ENCODE measurements at regions not wholly inside any gene's neighbourhood (a gene's known extent, or its start where the extent isn't known, plus 50 kb on each side); places are given as distances from the start of the nearest gene placed in this dataset.

- intact Hi-C loops (cut with DNase I): no loop called here
- Histone ChIP-seq H3K9me3 (ENCODE audit: control insufficient read depth, low read length) (no peaks in the 10 kb centered on the region), H3K27me3 (ENCODE audit: control insufficient read depth in 1 of 2, insufficient read depth in 2 of 2, low read length in 1 of 2) (no peaks in the 10 kb centered on the region), H3K4me3 (ENCODE audit: low read length in 2 of 2) (no peak overlapping the region), H3K36me3 (ENCODE audit: control insufficient read depth in 1 of 2, insufficient read depth in 2 of 2, low read length in 1 of 2) (no peaks in the 10 kb centered on the region), H3K4me1 (ENCODE audit: control insufficient read depth in 1 of 2, insufficient read depth in 2 of 2, low read length in 2 of 2) (no peaks in the 10 kb centered on the region), H3K27ac (ENCODE audit: low read depth in 1 of 2, low read length in 2 of 2) (no peak overlapping the region)
- DNase-seq (no peak), ATAC-seq (ENCODE audit: low FRiP score) (no peak)
- WGBS, 2 donors: 34 to 51% methylated on average over 4 of the region's 4 CpGs
Measured at GRCh38 chr4:52288212-52288855, 237.2 kb downstream of the SPATA18 start.

DNA sequence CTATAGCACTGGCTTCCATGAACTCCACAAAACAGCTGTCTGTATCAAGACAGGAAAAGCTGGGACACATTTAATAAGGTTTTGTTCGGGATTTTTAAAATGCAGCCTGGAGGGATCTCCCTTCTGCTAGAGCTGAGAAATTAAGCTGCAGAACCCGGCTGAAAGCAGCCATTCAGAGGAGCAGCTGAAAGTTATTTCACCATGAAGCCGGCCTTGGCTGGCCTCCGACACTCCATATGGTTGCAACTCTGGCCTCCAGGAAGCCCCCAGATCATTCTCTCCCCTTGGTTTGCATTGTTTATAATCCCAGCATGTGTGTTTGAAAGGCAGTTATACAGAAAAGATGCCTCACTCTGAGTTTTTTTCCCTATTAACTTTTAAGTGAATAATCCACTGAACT, 239.4 kb downstream of the SPATA18 start:
- Histone ChIP-seq H3K4me3 (ENCODE audit: low read length in 2 of 2) (no peak overlapping the region), H3K9me3 (ENCODE audit: control insufficient read depth, low read length) (no peaks in the 10 kb centered on the region), H3K36me3 (ENCODE audit: control insufficient read depth in 1 of 2, insufficient read depth in 2 of 2, low read length in 1 of 2) (no peaks in the 10 kb centered on the region), H3K27ac (ENCODE audit: low read depth in 1 of 2, low read length in 2 of 2) (no peak overlapping the region), H3K4me1 (ENCODE audit: control insufficient read depth in 1 of 2, insufficient read depth in 2 of 2, low read length in 2 of 2) (no peaks in the 10 kb centered on the region), H3K27me3 (ENCODE audit: control insufficient read depth in 1 of 2, insufficient read depth in 2 of 2, low read length in 1 of 2) (no peaks in the 10 kb centered on the region)
- ATAC-seq (ENCODE audit: low FRiP score) (no peak), DNase-seq (no peak)
- intact Hi-C loops (cut with DNase I): no loop called here
- WGBS, 2 donors: 79 to 80% methylated on average over 4 of the region's 4 CpGs

DNA sequence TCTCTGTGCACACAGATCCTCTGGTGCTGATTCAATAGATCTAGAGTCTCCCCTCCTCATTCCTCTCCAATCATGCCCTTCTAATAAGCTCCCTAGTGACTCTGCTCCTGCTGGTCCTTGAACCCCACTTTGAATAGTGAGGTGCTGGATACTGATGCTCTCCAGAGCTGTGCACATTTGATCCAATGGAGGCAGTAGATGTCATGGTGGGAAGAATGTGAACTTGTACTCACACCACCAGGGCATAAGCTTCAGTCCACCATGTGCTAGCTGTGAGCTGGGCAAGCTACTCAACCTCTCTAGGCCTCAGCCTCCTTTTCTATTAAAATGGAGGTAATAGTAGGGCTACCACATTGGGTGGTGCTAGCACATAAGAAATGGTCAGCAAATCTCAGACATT, 241.1 kb downstream of the SPATA18 start:
- no peaks in the 10 kb centered on the region for H3K27me3 ChIP-seq (ENCODE audit: control insufficient read depth in 1 of 2, insufficient read depth in 2 of 2, low read length in 1 of 2)
- no peaks in the 10 kb centered on the region for H3K4me1 ChIP-seq (ENCODE audit: control insufficient read depth in 1 of 2, insufficient read depth in 2 of 2, low read length in 2 of 2)
- H3K36me3 ChIP-seq (ENCODE audit: control insufficient read depth in 1 of 2, insufficient read depth in 2 of 2, low read length in 1 of 2): no peaks in the 10 kb centered on the region
- DNase-seq: no peak
- ATAC-seq (ENCODE audit: low FRiP score): no peak
- intact Hi-C loops (cut with DNase I): no loop called here
- no peak overlapping the region for H3K4me3 ChIP-seq (ENCODE audit: low read length in 2 of 2)
- H3K9me3 ChIP-seq (ENCODE audit: control insufficient read depth, low read length): no peaks in the 10 kb centered on the region
- no peak overlapping the region for H3K27ac ChIP-seq (ENCODE audit: low read depth in 1 of 2, low read length in 2 of 2)

GRCh38 chr4:52296341-52296740, 245.2 kb downstream of the SPATA18 start:
- intact Hi-C loops (cut with DNase I): no loop called here
- no peak for ATAC-seq (ENCODE audit: low FRiP score)
- Histone ChIP-seq H3K27ac (ENCODE audit: low read depth in 1 of 2, low read length in 2 of 2) (no peak overlapping the region), H3K4me3 (ENCODE audit: low read length in 2 of 2) (no peak overlapping the region), H3K4me1 (ENCODE audit: control insufficient read depth in 1 of 2, insufficient read depth in 2 of 2, low read length in 2 of 2) (no peaks in the 10 kb centered on the region), H3K27me3 (ENCODE audit: control insufficient read depth in 1 of 2, insufficient read depth in 2 of 2, low read length in 1 of 2) (no peaks in the 10 kb centered on the region), H3K9me3 (ENCODE audit: control insufficient read depth, low read length) (no peaks in the 10 kb centered on the region), H3K36me3 (ENCODE audit: control insufficient read depth in 1 of 2, insufficient read depth in 2 of 2, low read length in 1 of 2) (no peaks in the 10 kb centered on the region)
- WGBS, 2 donors: 90 to 95% methylated on average over 2 of the region's 2 CpGs
- DNase-seq: no peak

GRCh38 chr4:52298444-52298843, 247.3 kb downstream of the SPATA18 start:
- Histone ChIP-seq H3K9me3 (ENCODE audit: control insufficient read depth, low read length) (no peaks in the 10 kb centered on the region), H3K36me3 (ENCODE audit: control insufficient read depth in 1 of 2, insufficient read depth in 2 of 2, low read length in 1 of 2) (no peaks in the 10 kb centered on the region), H3K27ac (ENCODE audit: low read depth in 1 of 2, low read length in 2 of 2) (no peak overlapping the region), H3K4me3 (ENCODE audit: low read length in 2 of 2) (no peak overlapping the region), H3K4me1 (ENCODE audit: control insufficient read depth in 1 of 2, insufficient read depth in 2 of 2, low read length in 2 of 2) (no peaks in the 10 kb centered on the region), H3K27me3 (ENCODE audit: control insufficient read depth in 1 of 2, insufficient read depth in 2 of 2, low read length in 1 of 2) (no peaks in the 10 kb centered on the region)
- 0 to 14% methylated on average over 1 of the region's 1 CpG for WGBS, 2 donors
- intact Hi-C loops (cut with DNase I): no loop called here
- no peak for ATAC-seq (ENCODE audit: low FRiP score)
- no peak for DNase-seq

DNA sequence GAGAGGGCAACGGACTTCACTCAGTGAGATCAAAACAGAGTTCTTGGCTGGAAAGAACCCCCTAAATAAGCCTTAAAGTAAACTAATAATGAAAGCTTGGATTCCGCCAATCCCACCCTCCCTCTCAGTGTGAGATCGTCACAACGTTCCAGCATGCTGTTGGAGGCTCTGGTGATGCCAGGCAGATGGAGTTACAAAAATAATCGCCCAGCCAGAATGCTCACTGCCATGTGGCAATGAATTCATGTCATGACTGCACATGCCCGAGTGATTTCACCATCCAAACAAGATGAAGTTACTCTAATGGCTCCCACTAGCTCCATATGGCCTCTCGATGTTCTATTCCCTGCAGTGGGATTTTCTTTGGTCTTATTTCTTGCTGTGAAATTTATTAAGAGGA, 248.0 kb downstream of the SPATA18 start:
- DNase-seq (no peak), ATAC-seq (ENCODE audit: low FRiP score) (no peak)
- H3K4me3 ChIP-seq (ENCODE audit: low read length in 2 of 2): no peak overlapping the region
- H3K27ac ChIP-seq (ENCODE audit: low read depth in 1 of 2, low read length in 2 of 2): no peak overlapping the region
- WGBS, 2 donors: 14 to 17% methylated on average over 7 of the region's 7 CpGs
- H3K36me3 ChIP-seq (ENCODE audit: control insufficient read depth in 1 of 2, insufficient read depth in 2 of 2, low read length in 1 of 2): no peaks in the 10 kb centered on the region
- H3K9me3 ChIP-seq (ENCODE audit: control insufficient read depth, low read length): no peaks in the 10 kb centered on the region
- H3K4me1 ChIP-seq (ENCODE audit: control insufficient read depth in 1 of 2, insufficient read depth in 2 of 2, low read length in 2 of 2): no peaks in the 10 kb centered on the region
- H3K27me3 ChIP-seq (ENCODE audit: control insufficient read depth in 1 of 2, insufficient read depth in 2 of 2, low read length in 1 of 2): no peaks in the 10 kb centered on the region
- intact Hi-C loops (cut with DNase I): no loop called here

- ATAC-seq (ENCODE audit: low FRiP score) (no peak), DNase-seq (no peak)
- Histone ChIP-seq H3K4me1 (ENCODE audit: control insufficient read depth in 1 of 2, insufficient read depth in 2 of 2, low read length in 2 of 2) (no peaks in the 10 kb centered on the region), H3K27me3 (ENCODE audit: control insufficient read depth in 1 of 2, insufficient read depth in 2 of 2, low read length in 1 of 2) (no peaks in the 10 kb centered on the region), H3K27ac (ENCODE audit: low read depth in 1 of 2, low read length in 2 of 2) (no peak overlapping the region), H3K4me3 (ENCODE audit: low read length in 2 of 2) (no peak overlapping the region), H3K36me3 (ENCODE audit: control insufficient read depth in 1 of 2, insufficient read depth in 2 of 2, low read length in 1 of 2) (no peaks in the 10 kb centered on the region), H3K9me3 (ENCODE audit: control insufficient read depth, low read length) (no peaks in the 10 kb centered on the region)
- intact Hi-C loops (cut with DNase I): no loop called here
- WGBS, 2 donors: 87 to 91% methylated on average over 2 of the region's 2 CpGs
Measured at GRCh38 chr4:52311464-52312125, 260.5 kb downstream of the SPATA18 start.

GRCh38 chr4:52312722-52313121, 261.6 kb downstream of the SPATA18 start:
- Histone ChIP-seq H3K36me3 (ENCODE audit: control insufficient read depth in 1 of 2, insufficient read depth in 2 of 2, low read length in 1 of 2) (no peaks in the 10 kb centered on the region), H3K4me3 (ENCODE audit: low read length in 2 of 2) (no peak overlapping the region), H3K9me3 (ENCODE audit: control insufficient read depth, low read length) (no peaks in the 10 kb centered on the region), H3K4me1 (ENCODE audit: control insufficient read depth in 1 of 2, insufficient read depth in 2 of 2, low read length in 2 of 2) (no peaks in the 10 kb centered on the region), H3K27me3 (ENCODE audit: control insufficient read depth in 1 of 2, insufficient read depth in 2 of 2, low read length in 1 of 2) (no peaks in the 10 kb centered on the region), H3K27ac (ENCODE audit: low read depth in 1 of 2, low read length in 2 of 2) (no peak overlapping the region)
- DNase-seq (no peak), ATAC-seq (ENCODE audit: low FRiP score) (no peak)
- WGBS, 2 donors: 31 to 42% methylated on average over 2 of the region's 2 CpGs
- intact Hi-C loops (cut with DNase I): no loop called here

GRCh38 chr4:52317361-52317879, 266.3 kb downstream of the SPATA18 start:
- no peak for ATAC-seq (ENCODE audit: low FRiP score)
- intact Hi-C loops (cut with DNase I): no loop called here
- 58 to 81% methylated on average over 3 of the region's 3 CpGs for WGBS, 2 donors

More at GRCh38 chr4:52317361-52317879, 266.3 kb downstream of the SPATA18 start:
- Histone ChIP-seq H3K27me3 (ENCODE audit: control insufficient read depth in 1 of 2, insufficient read depth in 2 of 2, low read length in 1 of 2) (no peaks in the 10 kb centered on the region), H3K9me3 (ENCODE audit: control insufficient read depth, low read length) (no peaks in the 10 kb centered on the region), H3K4me3 (ENCODE audit: low read length in 2 of 2) (no peak overlapping the region), H3K36me3 (ENCODE audit: control insufficient read depth in 1 of 2, insufficient read depth in 2 of 2, low read length in 1 of 2) (no peaks in the 10 kb centered on the region), H3K27ac (ENCODE audit: low read depth in 1 of 2, low read length in 2 of 2) (no peak overlapping the region), H3K4me1 (ENCODE audit: control insufficient read depth in 1 of 2, insufficient read depth in 2 of 2, low read length in 2 of 2) (no peaks in the 10 kb centered on the region)
- DNase-seq: no peak

All from aorta (tissue), 5 donors.